Neural cell (in vitro differentiated cells): ENCODE measurements at regions not wholly inside any gene's neighbourhood (a gene's known extent, or its start where the extent isn't known, plus 50 kb on each side); places are given as distances from the start of the nearest gene placed in this dataset.

Experiments
- H2AFZ ChIP-seq: fragments of 200-600, 300-800 bp; sonication (generic), shearing (Covaris generic); 2 replicates; pipeline ENCODE4 v1.6.0; 2014; ENCODE audit warnings: low read depth, mild to moderate bottlenecking, antibody characterized with exemption, low read length, moderate library complexity
- H3F3A ChIP-seq: fragments of 200-600 bp; shearing (Covaris generic); 2 replicates; pipeline ENCODE4 v1.6.1; 2016; ENCODE audit warnings: mild to moderate bottlenecking, moderate library complexity, mixed read lengths, antibody characterized with exemption, low read length; ENCODE audit not compliant: insufficient read depth, poor library complexity, severe bottlenecking
- H3K27ac ChIP-seq: fragments of 200-600, 300-800 bp; sonication (generic), shearing (Covaris generic); 2 replicates; pipeline ENCODE4 v1.5.1; 2014; ENCODE audit warnings: mild to moderate bottlenecking, low read length, moderate library complexity
- H3K27me3 ChIP-seq: fragments of 300-800, 200-600 bp; sonication (generic), shearing (Covaris generic); 2 replicates; pipeline ENCODE4 v1.6.0; 2014; ENCODE audit warnings: mild to moderate bottlenecking, low read depth, low read length, moderate library complexity; ENCODE audit not compliant: insufficient read depth
- H3K36me3 ChIP-seq: fragments of 300-800, 200-600 bp; sonication (generic), shearing (Covaris generic); 2 replicates; pipeline ENCODE4 v1.5.1; 2014; ENCODE audit warnings: mild to moderate bottlenecking, antibody characterized with exemption, low read length, moderate library complexity; ENCODE audit not compliant: insufficient read depth
- H3K4me2 ChIP-seq: fragments of 300-800, 200-600 bp; sonication (generic), shearing (Covaris generic); 2 replicates; pipeline ENCODE4 v1.6.0; 2014; ENCODE audit warnings: mild to moderate bottlenecking, low read length
- H3K4me3 ChIP-seq: fragments of 300-800, 200-600 bp; sonication (generic), shearing (Covaris generic); 2 replicates; pipeline ENCODE4 v1.5.1; 2014; ENCODE audit warnings: mild to moderate bottlenecking, low read length, moderate library complexity
- H3K79me2 ChIP-seq: fragments of 200-600 bp; shearing (Covaris generic); replicated peaks from 2 replicates; pipeline ENCODE4 v1.6.0; 2014; ENCODE audit warnings: mild to moderate bottlenecking, low read length, moderate library complexity; ENCODE audit not compliant: insufficient read depth
- H3K9ac ChIP-seq: fragments of 300-800, 200-600 bp; sonication (generic), shearing (Covaris generic); 2 replicates; pipeline ENCODE4 v1.6.1; 2016; ENCODE audit warnings: mild to moderate bottlenecking, low read length, mixed read lengths
- H3K9me2 ChIP-seq: fragments of 200-600 bp; shearing (Covaris generic); 2 replicates; pipeline ENCODE4 v1.6.1; 2016; ENCODE audit warnings: mild to moderate bottlenecking, low read length, mixed read lengths; ENCODE audit not compliant: insufficient read depth
- H3K9me3 ChIP-seq: fragments of 200-600, 300-800 bp; sonication (generic), shearing (Covaris generic); 2 replicates; pipeline ENCODE4 v1.6.1; 2016; ENCODE audit warnings: mild to moderate bottlenecking, mixed run types, low read length, moderate library complexity, mixed read lengths
- H4K20me1 ChIP-seq: fragments of 200-600 bp; shearing (Covaris generic); 2 replicates; pipeline ENCODE4 v1.6.1; 2016; ENCODE audit warnings: mild to moderate bottlenecking, mixed run types; ENCODE audit not compliant: insufficient read depth
- EP300 ChIP-seq: fragments of 450-650 bp; conservative IDR thresholded peaks from 2 replicates; pipeline ENCODE4 v1.6.1; 2014; ENCODE audit warnings: antibody characterized with exemption, mild to moderate bottlenecking, moderate library complexity; ENCODE audit not compliant: poor library complexity, severe bottlenecking
- EZH2 ChIP-seq: fragments of 200-600, 300-800 bp; shearing (Covaris generic), sonication (generic); IDR thresholded peaks from 2 replicates; pipeline ENCODE4 v1.6.1; 2014; ENCODE audit warnings: antibody characterized with exemption, low read length, borderline replicate concordance, mild to moderate bottlenecking; ENCODE audit not compliant: insufficient read depth, poor library complexity, severe bottlenecking
- MXI1 ChIP-seq: fragments of 450-650 bp; conservative IDR thresholded peaks from 2 replicates; pipeline ENCODE4 v1.6.1; 2014; ENCODE audit warnings: antibody characterized with exemption, mild to moderate bottlenecking; ENCODE audit not compliant: poor library complexity, severe bottlenecking
- POLR2AphosphoS5 ChIP-seq: IDR thresholded peaks from 2 replicates; pipeline ENCODE4 v1.6.1; 2012
- RAD21 ChIP-seq: fragments of 450-650 bp; conservative IDR thresholded peaks from 2 replicates; pipeline ENCODE4 v1.6.1; 2014; ENCODE audit warnings: antibody characterized with exemption, mild to moderate bottlenecking, moderate library complexity
- SMC3 ChIP-seq: fragments of 450-650 bp; conservative IDR thresholded peaks from 2 replicates; pipeline ENCODE4 v1.6.1; 2014; ENCODE audit warnings: antibody characterized with exemption, mild to moderate bottlenecking, moderate library complexity; ENCODE audit not compliant: poor library complexity
- TAF1 ChIP-seq: IDR thresholded peaks from 2 replicates; pipeline ENCODE4 v1.6.1; 2012; ENCODE audit warnings: low read depth
- TF ChIP-seq, protein P1 (sequence below): fragments of 450-650 bp; IDR thresholded peaks from 2 replicates; pipeline ENCODE4 v1.5.1; 2014; ENCODE audit warnings: antibody characterized with exemption, mild to moderate bottlenecking, moderate library complexity; ENCODE audit not compliant: poor library complexity, severe bottlenecking
- TF ChIP-seq, protein P2 (sequence below): IDR thresholded peaks from 2 replicates; pipeline ENCODE4 v1.6.1; 2012; ENCODE audit warnings: borderline replicate concordance

- Histone ChIP-seq H3K36me3 (no peaks in the 10 kb centered on the region), H3K9me2 (no peaks in the 10 kb centered on the region), H3K4me3 (no peak overlapping the region), H3K9me3 (no peaks in the 10 kb centered on the region), H3F3A (no peaks in the 10 kb centered on the region), H4K20me1 (no peaks in the 10 kb centered on the region), H2AFZ (no peak overlapping the region), H3K27ac (no peak overlapping the region), H3K79me2 (no peaks in the 10 kb centered on the region), H3K9ac (no peak overlapping the region), H3K4me2 (no peak overlapping the region), H3K27me3 (no peaks in the 10 kb centered on the region)
- no peak for TF ChIP-seq TAF1
- no peak for TF ChIP-seq POLR2AphosphoS5
- TF ChIP-seq EP300: no peak
- TF ChIP-seq EZH2: no peak
- no peak for TF ChIP-seq SMC3
- TF ChIP-seq, protein P1, sequence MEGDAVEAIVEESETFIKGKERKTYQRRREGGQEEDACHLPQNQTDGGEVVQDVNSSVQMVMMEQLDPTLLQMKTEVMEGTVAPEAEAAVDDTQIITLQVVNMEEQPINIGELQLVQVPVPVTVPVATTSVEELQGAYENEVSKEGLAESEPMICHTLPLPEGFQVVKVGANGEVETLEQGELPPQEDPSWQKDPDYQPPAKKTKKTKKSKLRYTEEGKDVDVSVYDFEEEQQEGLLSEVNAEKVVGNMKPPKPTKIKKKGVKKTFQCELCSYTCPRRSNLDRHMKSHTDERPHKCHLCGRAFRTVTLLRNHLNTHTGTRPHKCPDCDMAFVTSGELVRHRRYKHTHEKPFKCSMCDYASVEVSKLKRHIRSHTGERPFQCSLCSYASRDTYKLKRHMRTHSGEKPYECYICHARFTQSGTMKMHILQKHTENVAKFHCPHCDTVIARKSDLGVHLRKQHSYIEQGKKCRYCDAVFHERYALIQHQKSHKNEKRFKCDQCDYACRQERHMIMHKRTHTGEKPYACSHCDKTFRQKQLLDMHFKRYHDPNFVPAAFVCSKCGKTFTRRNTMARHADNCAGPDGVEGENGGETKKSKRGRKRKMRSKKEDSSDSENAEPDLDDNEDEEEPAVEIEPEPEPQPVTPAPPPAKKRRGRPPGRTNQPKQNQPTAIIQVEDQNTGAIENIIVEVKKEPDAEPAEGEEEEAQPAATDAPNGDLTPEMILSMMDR: no peak
These were observed 165.3 kb downstream of the RNF152 start for GRCh38 chr18:61727241-61728193.

GRCh38 chr18:61724532-61724931 is 168.3 kb downstream of the RNF152 start:
- Histone ChIP-seq H3K4me2 (no peak overlapping the region), H3K79me2 (no peaks in the 10 kb centered on the region), H3K9me2 (no peaks in the 10 kb centered on the region), H3K36me3 (no peaks in the 10 kb centered on the region), H3K4me3 (no peak overlapping the region), H3K9ac (no peak overlapping the region), H2AFZ (no peak overlapping the region), H4K20me1 (no peaks in the 10 kb centered on the region), H3F3A (no peaks in the 10 kb centered on the region), H3K27ac (no peak overlapping the region), H3K9me3 (no peaks in the 10 kb centered on the region), H3K27me3 (no peaks in the 10 kb centered on the region)
- TF ChIP-seq SMC3: no peak
- TF ChIP-seq EZH2: no peak
- no peak for TF ChIP-seq MXI1
- TF ChIP-seq RAD21: no peak
- TF ChIP-seq, protein P2, sequence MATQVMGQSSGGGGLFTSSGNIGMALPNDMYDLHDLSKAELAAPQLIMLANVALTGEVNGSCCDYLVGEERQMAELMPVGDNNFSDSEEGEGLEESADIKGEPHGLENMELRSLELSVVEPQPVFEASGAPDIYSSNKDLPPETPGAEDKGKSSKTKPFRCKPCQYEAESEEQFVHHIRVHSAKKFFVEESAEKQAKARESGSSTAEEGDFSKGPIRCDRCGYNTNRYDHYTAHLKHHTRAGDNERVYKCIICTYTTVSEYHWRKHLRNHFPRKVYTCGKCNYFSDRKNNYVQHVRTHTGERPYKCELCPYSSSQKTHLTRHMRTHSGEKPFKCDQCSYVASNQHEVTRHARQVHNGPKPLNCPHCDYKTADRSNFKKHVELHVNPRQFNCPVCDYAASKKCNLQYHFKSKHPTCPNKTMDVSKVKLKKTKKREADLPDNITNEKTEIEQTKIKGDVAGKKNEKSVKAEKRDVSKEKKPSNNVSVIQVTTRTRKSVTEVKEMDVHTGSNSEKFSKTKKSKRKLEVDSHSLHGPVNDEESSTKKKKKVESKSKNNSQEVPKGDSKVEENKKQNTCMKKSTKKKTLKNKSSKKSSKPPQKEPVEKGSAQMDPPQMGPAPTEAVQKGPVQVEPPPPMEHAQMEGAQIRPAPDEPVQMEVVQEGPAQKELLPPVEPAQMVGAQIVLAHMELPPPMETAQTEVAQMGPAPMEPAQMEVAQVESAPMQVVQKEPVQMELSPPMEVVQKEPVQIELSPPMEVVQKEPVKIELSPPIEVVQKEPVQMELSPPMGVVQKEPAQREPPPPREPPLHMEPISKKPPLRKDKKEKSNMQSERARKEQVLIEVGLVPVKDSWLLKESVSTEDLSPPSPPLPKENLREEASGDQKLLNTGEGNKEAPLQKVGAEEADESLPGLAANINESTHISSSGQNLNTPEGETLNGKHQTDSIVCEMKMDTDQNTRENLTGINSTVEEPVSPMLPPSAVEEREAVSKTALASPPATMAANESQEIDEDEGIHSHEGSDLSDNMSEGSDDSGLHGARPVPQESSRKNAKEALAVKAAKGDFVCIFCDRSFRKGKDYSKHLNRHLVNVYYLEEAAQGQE: no peak
- no peak for TF ChIP-seq POLR2AphosphoS5
- no peak for TF ChIP-seq EP300
- no peak for TF ChIP-seq TAF1
- TF ChIP-seq, protein P1: no peak
